GM18507 (cell line): ENCODE measurements at regions not wholly inside any gene's neighbourhood (a gene's known extent, or its start where the extent isn't known, plus 50 kb on each side); places are given as distances from the start of the nearest gene placed in this dataset.
"Not testable (repeated sequence)": the region's sequence is repeated elsewhere in the genome, so short reads cannot be mapped to it uniquely, and the experiment has no call there.

Experiments
- DNase-seq: peaks from one replicate; pipeline ENCODE4 v3.0.0; 2011; ENCODE audit warnings: low read depth; ENCODE audit not compliant: insufficient read length; ENCODE audit errors: extremely low spot score
- FAIRE-seq: peaks from 2 replicates; lab custom pipeline; 2011; peaks lifted over from hg19 to GRCh38; lab: Jason Lieb, UNC

GRCh38 chr2:234378440-234378839 is 118.4 kb downstream of the ARL4C start:
- no peak for FAIRE-seq
- DNase-seq = no peak

GRCh38 chr2:234377761-234378391 is 119.0 kb downstream of the ARL4C start:
- DNase-seq = no peak
- no peak for FAIRE-seq

GRCh38 chr2:234376229-234376628 is 120.7 kb downstream of the ARL4C start:
- FAIRE-seq (no peak), DNase-seq (no peak)

GRCh38 chr2:234375176-234375880 is 121.6 kb downstream of the ARL4C start:
- no peak for FAIRE-seq
- DNase-seq = no peak

GRCh38 chr2:234374736-234375135 is 122.1 kb downstream of the ARL4C start:
- DNase-seq (no peak), FAIRE-seq (no peak)

GRCh38 chr2:234374150-234374508 is 122.8 kb downstream of the ARL4C start:
- DNase-seq (no peak), FAIRE-seq (no peak)

GRCh38 chr2:234373481-234374149 is 123.3 kb downstream of the ARL4C start:
- DNase-seq (no peak), FAIRE-seq (no peak)

GRCh38 chr2:234373060-234373459 is 123.8 kb downstream of the ARL4C start:
- FAIRE-seq (no peak), DNase-seq (no peak)

GRCh38 chr2:234372506-234372905 is 124.4 kb downstream of the ARL4C start:
- DNase-seq (no peak), FAIRE-seq (no peak)

- FAIRE-seq (no peak), DNase-seq (no peak)
Observed at GRCh38 chr2:234368861-234369261, 128.0 kb downstream of the ARL4C start.

- DNase-seq (no peak), FAIRE-seq (no peak)
Observed at GRCh38 chr2:234366891-234367290, 130.0 kb downstream of the ARL4C start.

GRCh38 chr2:234364661-234365060 is 132.2 kb downstream of the ARL4C start:
- FAIRE-seq = no peak
- DNase-seq = no peak

- DNase-seq (no peak), FAIRE-seq (no peak)
Observed at GRCh38 chr2:234363647-234364294, 133.1 kb downstream of the ARL4C start.

- no peak for FAIRE-seq
- no peak for DNase-seq
Observed at GRCh38 chr2:234363011-234363487, 133.8 kb downstream of the ARL4C start.

- FAIRE-seq, DNase-seq: not testable (repeated sequence)
Observed at GRCh38 chr2:234360313-234360975, 136.4 kb downstream of the ARL4C start.

GRCh38 chr2:234357666-234358065 is 139.2 kb downstream of the ARL4C start:
- FAIRE-seq (no peak), DNase-seq (no peak)

- DNase-seq = no peak
- no peak for FAIRE-seq
Observed at GRCh38 chr2:234355808-234356365, 141.0 kb downstream of the ARL4C start.

- DNase-seq (no peak), FAIRE-seq (no peak)
Observed at GRCh38 chr2:234355021-234355720, 141.7 kb downstream of the ARL4C start.

- FAIRE-seq = no peak
- DNase-seq = no peak
Observed at GRCh38 chr2:234352270-234352669, 144.6 kb downstream of the ARL4C start.
